K562 (cell line): ENCODE measurements at regions not wholly inside any gene's neighbourhood (a gene's known extent, or its start where the extent isn't known, plus 50 kb on each side); places are given as distances from the start of the nearest gene placed in this dataset.

Experiments used
- ATAC-seq: fragments of 200-7000 bp; cut with Tn5 transposase; 3 replicates; pipeline ENCODE4 v1.9.1; 2020; ENCODE audit warnings: moderate library complexity
- BruUV-seq: library from RNA; stranded (reverse); fragments of 400-500 nt; replicated peaks from 2 replicates; lab custom pipeline; 2021; lab: Mats Ljungman, UMichigan
- CTCF ChIA-PET: fragments of 300-600 bp; formaldehyde crosslinking; extraction: SDS; loops from one replicate; lab custom pipeline; 2021; ENCODE audit warnings: low intra/inter-chr PET ratio; lab: Yijun Ruan, JAX
- POLR2A ChIA-PET: fragments of 300-600, 350-650 bp; sonication (Branson Sonifier 250); formaldehyde crosslinking; extraction: SDS; loops from one replicate; lab custom pipeline; 2021; ENCODE audit warnings: antibody characterized with exemption, inconsistent platforms; lab: Yijun Ruan, JAX
- DNase-seq, 4 experiments: peaks; one replicate each; pipeline versions ENCODE4 v3.0.0 to v3.0.0-alpha.2; 2011 to 2018; ENCODE audit warnings: low spot score in 3 of 4, mixed read lengths in 3 of 4; ENCODE audit errors: extremely low read depth in 1 of 4
- FAIRE-seq: peaks from 2 replicates; lab custom pipeline; 2011; peaks lifted over from hg19 to GRCh38; lab: Jason Lieb, UNC
- H2AFZ ChIP-seq: 2 replicates; pipeline ENCODE4 v1.6.0; 2011; ENCODE audit warnings: low read depth, low read length, control low read depth, inconsistent platforms
- H3K27ac ChIP-seq: fragments of 200-600 bp; 3 replicates; pipeline ENCODE4 v1.8.0; 2011; ENCODE audit warnings: low read depth, mild to moderate bottlenecking, control low read depth, inconsistent platforms, low read length, moderate library complexity, mixed read lengths; ENCODE audit errors: extremely low read depth
- H3K27me3 ChIP-seq, 2 experiments: fragments of 300-600 bp in 1 of 2; 2 replicates in 1 of 2; 3 replicates in 1 of 2; pipeline versions ENCODE4 v1.6.0 to v1.8.0; 2011; ENCODE audit warnings: inconsistent platforms in 2 of 2, low read length in 2 of 2, mild to moderate bottlenecking in 1 of 2, mixed read lengths in 1 of 2, moderate library complexity in 1 of 2; ENCODE audit not compliant: control insufficient read depth in 2 of 2, insufficient read depth in 2 of 2
- H3K36me3 ChIP-seq: fragments of 300-600 bp; 3 replicates; pipeline ENCODE4 v1.8.0; 2011; ENCODE audit warnings: mild to moderate bottlenecking, low read length, inconsistent platforms; ENCODE audit not compliant: control insufficient read depth, insufficient read depth
- H3K4me1 ChIP-seq, 2 experiments: fragments of 200-600 bp in 1 of 2; replicated peaks in 1 of 2; 2 replicates in 1 of 2; 3 replicates in 1 of 2; pipeline versions ENCODE4 v1.5.1 to v1.8.0; 2011; ENCODE audit warnings: inconsistent platforms in 2 of 2, low read length in 2 of 2, mild to moderate bottlenecking in 1 of 2, mixed read lengths in 1 of 2, moderate library complexity in 1 of 2; ENCODE audit not compliant: control insufficient read depth in 2 of 2, insufficient read depth in 2 of 2
- H3K4me2 ChIP-seq: 2 replicates; pipeline ENCODE4 v1.6.1; 2011; ENCODE audit warnings: low read length, control low read depth, inconsistent platforms, mixed read lengths; ENCODE audit not compliant: insufficient read depth
- H3K4me3 ChIP-seq: fragments of 200-600 bp; sonication (generic), shearing (Covaris generic); 2 replicates; pipeline ENCODE4 v1.5.1; 2016; ENCODE audit warnings: control low read depth, inconsistent platforms
- H3K79me2 ChIP-seq: fragments of 200-600 bp; 3 replicates; pipeline ENCODE4 v1.8.0; 2011; ENCODE audit warnings: low read length, inconsistent platforms; ENCODE audit not compliant: control insufficient read depth, insufficient read depth
- H3K9ac ChIP-seq, 2 experiments: 2 replicates each; pipeline versions ENCODE4 v1.6.0 to v1.6.1; 2011; ENCODE audit warnings: low read depth in 2 of 2, low read length in 2 of 2, control low read depth in 1 of 2, inconsistent platforms in 1 of 2, mild to moderate bottlenecking in 1 of 2, mixed read lengths in 1 of 2; ENCODE audit not compliant: insufficient read depth in 1 of 2
- H3K9me1 ChIP-seq: one replicate; pipeline ENCODE4 v1.6.0; 2011; ENCODE audit warnings: inconsistent platforms, mild to moderate bottlenecking, low read length, moderate library complexity; ENCODE audit not compliant: control insufficient read depth, insufficient read depth
- H3K9me3 ChIP-seq: replicated peaks from 2 replicates; pipeline ENCODE4 v1.5.1; 2011; ENCODE audit warnings: low read depth, low read length, inconsistent platforms; ENCODE audit not compliant: control insufficient read depth, insufficient read depth
- H4K20me1 ChIP-seq: replicated peaks from 2 replicates; pipeline ENCODE4 v1.6.1; 2011; ENCODE audit warnings: low read length, inconsistent platforms, mixed read lengths; ENCODE audit not compliant: control insufficient read depth, insufficient read depth
- BRCA1 ChIP-seq, 2 experiments: fragments of 450-650 bp in 1 of 2; sonication (generic) in 1 of 2; formaldehyde crosslinking in 1 of 2; IDR thresholded peaks; 2 replicates each; pipeline versions ENCODE4 v1.5.0 to v1.6.1; 2017 to 2020; ENCODE audit warnings: mild to moderate bottlenecking in 1 of 2, missing genetic modification reagents in 1 of 2
- BRD4 ChIP-seq: fragments of 200-600 bp; sonication (generic); IDR thresholded peaks from 2 replicates; pipeline ENCODE4 v1.6.1; 2017; ENCODE audit warnings: inconsistent platforms
- BRF1 ChIP-seq: IDR thresholded peaks from 3 replicates; pipeline ENCODE4 v1.6.1; 2011; ENCODE audit warnings: borderline replicate concordance, mild to moderate bottlenecking; ENCODE audit not compliant: insufficient read length; ENCODE audit errors: extremely low read depth
- CREBBP ChIP-seq: IDR thresholded peaks from one replicate; pipeline ENCODE4 v1.6.1; 2012; ENCODE audit warnings: low read depth, mild to moderate bottlenecking, control low read depth, inconsistent platforms, low read length
- DMBX1 ChIP-seq: fragments of 250-450 bp; sonication (Bioruptor Pico); IDR thresholded peaks from 2 replicates; pipeline ENCODE4 v1.8.0; 2022; ENCODE audit warnings: inconsistent platforms, mild to moderate bottlenecking, moderate library complexity, borderline replicate concordance
- FOXM1 ChIP-seq, 2 experiments: fragments of 450-650 bp in 1 of 2; sonication (generic) in 1 of 2; formaldehyde crosslinking in 1 of 2; IDR thresholded peaks; 2 replicates each; pipeline versions ENCODE4 v1.6.1 to v1.9.0; 2017 to 2022; ENCODE audit warnings: low read depth in 2 of 2, mild to moderate bottlenecking in 2 of 2, missing genetic modification reagents in 1 of 2, moderate library complexity in 1 of 2
- JUN ChIP-seq, 2 experiments: sonication (generic) in 1 of 2; formaldehyde crosslinking in 1 of 2; IDR thresholded peaks; 2 replicates each; pipeline versions ENCODE4 v1.6.1 to v1.8.0; 2012 to 2022; ENCODE audit warnings: borderline replicate concordance in 2 of 2, mild to moderate bottlenecking in 2 of 2, improper control_type of control experiment in 1 of 2, low read depth in 1 of 2, low read length in 1 of 2, missing genetic modification reagents in 1 of 2
- KLF6 ChIP-seq: fragments of 250-450 bp; sonication (Bioruptor Pico); IDR thresholded peaks from 2 replicates; pipeline ENCODE4 v1.4.0; 2020; ENCODE audit warnings: mild to moderate bottlenecking, moderate library complexity, borderline replicate concordance
- LCOR ChIP-seq: sonication (generic); formaldehyde crosslinking; IDR thresholded peaks from 2 replicates; pipeline ENCODE4 v1.8.0; 2022; ENCODE audit warnings: mild to moderate bottlenecking, missing genetic modification reagents
- STAT5B ChIP-seq: fragments of 250-450 bp; sonication (Bioruptor Pico); IDR thresholded peaks from 2 replicates; pipeline ENCODE4 v1.8.0; 2021; ENCODE audit warnings: mild to moderate bottlenecking, inconsistent platforms
- U2AF2 ChIP-seq: fragments of 200-400 bp; formaldehyde crosslinking; optimal IDR thresholded peaks from 2 replicates; pipeline ENCODE3; 2017; ENCODE audit warnings: low read depth, mild to moderate bottlenecking, low read length
- ZNF212 ChIP-seq: fragments of 450-650 bp; formaldehyde crosslinking; IDR thresholded peaks from 2 replicates; pipeline ENCODE4 v1.4.0; 2020; ENCODE audit warnings: mild to moderate bottlenecking
- ZNF347 ChIP-seq: fragments of 450-650 bp; formaldehyde crosslinking; IDR thresholded peaks from 2 replicates; pipeline ENCODE4 v1.4.0; 2020; ENCODE audit warnings: low read depth, mild to moderate bottlenecking, moderate library complexity
- ZNF449 ChIP-seq: fragments of 250-450 bp; sonication (Bioruptor Pico); IDR thresholded peaks from 2 replicates; pipeline ENCODE4 v1.8.0; 2022; ENCODE audit warnings: moderate library complexity, mild to moderate bottlenecking, inconsistent platforms
- WGBS: fragments of 100-300 bp; shearing (Covaris generic); methylation state at CpG from one replicate; pipeline ENCODE4 v1.1.6; 2016; ENCODE audit warnings: low coverage, mixed read lengths; ENCODE audit not compliant: insufficient coverage; ENCODE audit errors: missing lambda C conversion rate; 5-methylcytosine and 5-hydroxymethylcytosine counted together
- in situ Hi-C: fragments of 300-500 bp; cut with MboI; formaldehyde crosslinking; loops from 4 replicates; pipeline ENCODE4 v1.15.0; 2018; ENCODE audit warnings: inconsistent platforms, mixed read lengths
- intact Hi-C: fragments of 100-400 bp; cut with micrococcal nuclease; formaldehyde crosslinking; loops from 2 replicates; pipeline ENCODE4 v1.14.2; 2022
- TF ChIP-seq, protein P1 (sequence below): sonication (generic); formaldehyde crosslinking; IDR thresholded peaks from 2 replicates; pipeline ENCODE4 v1.8.0; 2022; ENCODE audit warnings: mild to moderate bottlenecking, low read depth, missing genetic modification reagents

- CTCF ChIA-PET = no interaction called here
- POLR2A ChIA-PET = no interaction called here
- FAIRE-seq = no peak
- TF ChIP-seq DMBX1 (no peak), LCOR (CRISPR knock-in tag) (no peak), FOXM1 (IDR thresholded peaks at IDR 0.05; ENCODE audit: low read depth) (no peak), FOXM1 (CRISPR knock-in tag; IDR thresholded peaks at IDR 0.05; ENCODE audit: low read depth) (no peak), ZNF212 (CRISPR knock-in tag) (no peak), U2AF2 (no peak), JUN (IDR thresholded peaks at IDR 0.05; ENCODE audit: borderline replicate concordance, low read depth, low read length) (no peak), JUN (CRISPR knock-in tag; IDR thresholded peaks at IDR 0.05; ENCODE audit: borderline replicate concordance) (no peak), CREBBP (no peak), KLF6 (CRISPR knock-in tag) (no peak), BRCA1 (IDR thresholded peaks at IDR 0.05) (no peak), BRCA1 (CRISPR knock-in tag; IDR thresholded peaks at IDR 0.05) (no peak), STAT5B (CRISPR knock-in tag) (no peak), BRD4 (no peak), ZNF347 (no peak), BRF1 (no peak), ZNF449 (CRISPR knock-in tag) (no peak)
- TF ChIP-seq, protein P1, sequence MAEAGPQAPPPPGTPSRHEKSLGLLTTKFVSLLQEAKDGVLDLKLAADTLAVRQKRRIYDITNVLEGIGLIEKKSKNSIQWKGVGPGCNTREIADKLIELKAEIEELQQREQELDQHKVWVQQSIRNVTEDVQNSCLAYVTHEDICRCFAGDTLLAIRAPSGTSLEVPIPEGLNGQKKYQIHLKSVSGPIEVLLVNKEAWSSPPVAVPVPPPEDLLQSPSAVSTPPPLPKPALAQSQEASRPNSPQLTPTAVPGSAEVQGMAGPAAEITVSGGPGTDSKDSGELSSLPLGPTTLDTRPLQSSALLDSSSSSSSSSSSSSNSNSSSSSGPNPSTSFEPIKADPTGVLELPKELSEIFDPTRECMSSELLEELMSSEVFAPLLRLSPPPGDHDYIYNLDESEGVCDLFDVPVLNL (CRISPR knock-in tag) = no peak
Measured at GRCh38 chr4:57200799-57201327, 90.7 kb upstream of the IGFBP7 start.

More at GRCh38 chr4:57200799-57201327, 90.7 kb upstream of the IGFBP7 start:
- no peak overlapping the region for H3K27ac ChIP-seq
- no peaks in the 10 kb centered on the region for H3K4me1 ChIP-seq
- 0% methylated on average over 7 of the region's 7 CpGs for WGBS
- ATAC-seq (no peak), DNase-seq (no peak)
- H3K36me3 ChIP-seq = no peaks in the 10 kb centered on the region
- intact Hi-C loops (no loop called here), in situ Hi-C loops (no loop called here)
- no TSS peak for BruUV-seq
- no peaks in the 10 kb centered on the region for H4K20me1 ChIP-seq
- H3K9me1 ChIP-seq = no peaks in the 10 kb centered on the region
- H3K9me3 ChIP-seq = no peaks in the 10 kb centered on the region
- no peak overlapping the region for H3K4me2 ChIP-seq
- no peak overlapping the region for H3K4me3 ChIP-seq
- no peak overlapping the region for H3K9ac ChIP-seq
- H3K79me2 ChIP-seq = no peaks in the 10 kb centered on the region
- no peak overlapping the region for H2AFZ ChIP-seq
- H3K27me3 ChIP-seq = peaks cover 0 to 2% of the 10 kb centered on the region in 2 experiments; a peak in 1 of 5 replicates
